ENCODE measurements at regions not wholly inside any gene's neighbourhood (a gene's known extent, or its start where the extent isn't known, plus 50 kb on each side); places are given as distances from the start of the nearest gene placed in this dataset.

GRCh38 chr19:28730791-28731512 is 482.0 kb downstream of the UQCRFS1 start:
- DNase-seq (ENCODE audit: low spot score): no peak
- ATAC-seq (ENCODE audit: insufficient number of reproducible peaks, low FRiP score, low read depth): no peak

GRCh38 chr19:28727480-28728159 is 485.3 kb downstream of the UQCRFS1 start:
- Histone ChIP-seq H3K27me3 (replicated peaks; ENCODE audit: insufficient read depth) (no peaks in the 10 kb centered on the region), H3K27ac (no peak overlapping the region), H3K9me3 (no peaks in the 10 kb centered on the region), H3K4me3 (no peak overlapping the region), H3K4me1 (ENCODE audit: control insufficient read depth in 1 of 2, low read depth in 2 of 2) (no peaks in the 10 kb centered on the region), H3K36me3 (no peaks in the 10 kb centered on the region)
- DNase-seq (ENCODE audit: low spot score): no peak
- TF ChIP-seq CTCF (IDR thresholded peaks at IDR 0.05): no peak
- no peak for ATAC-seq (ENCODE audit: insufficient number of reproducible peaks, low FRiP score, low read depth)

More at GRCh38 chr19:28730791-28731512, 482.0 kb downstream of the UQCRFS1 start:
- Histone ChIP-seq H3K27me3 (replicated peaks; ENCODE audit: insufficient read depth) (no peaks in the 10 kb centered on the region), H3K36me3 (no peaks in the 10 kb centered on the region), H3K4me1 (ENCODE audit: control insufficient read depth in 1 of 2, low read depth in 2 of 2) (no peaks in the 10 kb centered on the region), H3K9me3 (no peaks in the 10 kb centered on the region), H3K27ac (no peak overlapping the region), H3K4me3 (no peak overlapping the region)
- no peak for TF ChIP-seq CTCF (IDR thresholded peaks at IDR 0.05)

- Histone ChIP-seq H3K27ac (no peak overlapping the region), H3K27me3 (replicated peaks; ENCODE audit: insufficient read depth) (no peaks in the 10 kb centered on the region), H3K36me3 (no peaks in the 10 kb centered on the region), H3K4me1 (ENCODE audit: control insufficient read depth in 1 of 2, low read depth in 2 of 2) (no peaks in the 10 kb centered on the region), H3K4me3 (no peak overlapping the region), H3K9me3 (no peaks in the 10 kb centered on the region)
- no peak for TF ChIP-seq CTCF (IDR thresholded peaks at IDR 0.05)
- no peak for ATAC-seq (ENCODE audit: insufficient number of reproducible peaks, low FRiP score, low read depth)
- no peak for DNase-seq (ENCODE audit: low spot score)
These were observed 486.1 kb downstream of the UQCRFS1 start for GRCh38 chr19:28726533-28727479.

GRCh38 chr19:28718909-28719308 is 494.0 kb downstream of the UQCRFS1 start:
- Histone ChIP-seq H3K9me3 (no peaks in the 10 kb centered on the region), H3K27ac (no peak overlapping the region), H3K4me3 (no peak overlapping the region), H3K36me3 (no peaks in the 10 kb centered on the region), H3K4me1 (ENCODE audit: control insufficient read depth in 1 of 2, low read depth in 2 of 2) (no peaks in the 10 kb centered on the region), H3K27me3 (replicated peaks; ENCODE audit: insufficient read depth) (no peaks in the 10 kb centered on the region)
- no peak for DNase-seq (ENCODE audit: low spot score)
- no peak for TF ChIP-seq CTCF (IDR thresholded peaks at IDR 0.05)
- no peak for ATAC-seq (ENCODE audit: insufficient number of reproducible peaks, low FRiP score, low read depth)

- ATAC-seq (ENCODE audit: insufficient number of reproducible peaks, low FRiP score, low read depth) (no peak), DNase-seq (ENCODE audit: low spot score) (no peak)
- H3K9me3 ChIP-seq: no peaks in the 10 kb centered on the region
- H3K27ac ChIP-seq: no peak overlapping the region
- no peaks in the 10 kb centered on the region for H3K36me3 ChIP-seq
- H3K27me3 ChIP-seq (replicated peaks; ENCODE audit: insufficient read depth): no peaks in the 10 kb centered on the region
- TF ChIP-seq CTCF (IDR thresholded peaks at IDR 0.05): no peak
- H3K4me1 ChIP-seq (ENCODE audit: control insufficient read depth in 1 of 2, low read depth in 2 of 2): no peaks in the 10 kb centered on the region
- H3K4me3 ChIP-seq: no peak overlapping the region
These were observed 497.8 kb downstream of the UQCRFS1 start for GRCh38 chr19:28715157-28715556.
